Neural cell (in vitro differentiated cells): ENCODE measurements at regions not wholly inside any gene's neighbourhood (a gene's known extent, or its start where the extent isn't known, plus 50 kb on each side); places are given as distances from the start of the nearest gene placed in this dataset.
"Not testable (repeated sequence)": the region's sequence is repeated elsewhere in the genome, so short reads cannot be mapped to it uniquely, and the experiment has no call there.

Source experiments
- H2AFZ ChIP-seq: fragments of 200-600, 300-800 bp; sonication (generic), shearing (Covaris generic); 2 replicates; pipeline ENCODE4 v1.6.0; 2014; ENCODE audit warnings: low read depth, mild to moderate bottlenecking, antibody characterized with exemption, low read length, moderate library complexity
- H3F3A ChIP-seq: fragments of 200-600 bp; shearing (Covaris generic); 2 replicates; pipeline ENCODE4 v1.6.1; 2016; ENCODE audit warnings: mild to moderate bottlenecking, moderate library complexity, mixed read lengths, antibody characterized with exemption, low read length; ENCODE audit not compliant: insufficient read depth, poor library complexity, severe bottlenecking
- H3K27ac ChIP-seq: fragments of 200-600, 300-800 bp; sonication (generic), shearing (Covaris generic); 2 replicates; pipeline ENCODE4 v1.5.1; 2014; ENCODE audit warnings: mild to moderate bottlenecking, low read length, moderate library complexity
- H3K27me3 ChIP-seq: fragments of 300-800, 200-600 bp; sonication (generic), shearing (Covaris generic); 2 replicates; pipeline ENCODE4 v1.6.0; 2014; ENCODE audit warnings: mild to moderate bottlenecking, low read depth, low read length, moderate library complexity; ENCODE audit not compliant: insufficient read depth
- H3K36me3 ChIP-seq: fragments of 300-800, 200-600 bp; sonication (generic), shearing (Covaris generic); 2 replicates; pipeline ENCODE4 v1.5.1; 2014; ENCODE audit warnings: mild to moderate bottlenecking, antibody characterized with exemption, low read length, moderate library complexity; ENCODE audit not compliant: insufficient read depth
- H3K4me2 ChIP-seq: fragments of 300-800, 200-600 bp; sonication (generic), shearing (Covaris generic); 2 replicates; pipeline ENCODE4 v1.6.0; 2014; ENCODE audit warnings: mild to moderate bottlenecking, low read length
- H3K4me3 ChIP-seq: fragments of 300-800, 200-600 bp; sonication (generic), shearing (Covaris generic); 2 replicates; pipeline ENCODE4 v1.5.1; 2014; ENCODE audit warnings: mild to moderate bottlenecking, low read length, moderate library complexity
- H3K79me2 ChIP-seq: fragments of 200-600 bp; shearing (Covaris generic); replicated peaks from 2 replicates; pipeline ENCODE4 v1.6.0; 2014; ENCODE audit warnings: mild to moderate bottlenecking, low read length, moderate library complexity; ENCODE audit not compliant: insufficient read depth
- H3K9ac ChIP-seq: fragments of 300-800, 200-600 bp; sonication (generic), shearing (Covaris generic); 2 replicates; pipeline ENCODE4 v1.6.1; 2016; ENCODE audit warnings: mild to moderate bottlenecking, low read length, mixed read lengths
- H3K9me2 ChIP-seq: fragments of 200-600 bp; shearing (Covaris generic); 2 replicates; pipeline ENCODE4 v1.6.1; 2016; ENCODE audit warnings: mild to moderate bottlenecking, low read length, mixed read lengths; ENCODE audit not compliant: insufficient read depth
- H3K9me3 ChIP-seq: fragments of 200-600, 300-800 bp; sonication (generic), shearing (Covaris generic); 2 replicates; pipeline ENCODE4 v1.6.1; 2016; ENCODE audit warnings: mild to moderate bottlenecking, mixed run types, low read length, moderate library complexity, mixed read lengths
- H4K20me1 ChIP-seq: fragments of 200-600 bp; shearing (Covaris generic); 2 replicates; pipeline ENCODE4 v1.6.1; 2016; ENCODE audit warnings: mild to moderate bottlenecking, mixed run types; ENCODE audit not compliant: insufficient read depth
- EP300 ChIP-seq: fragments of 450-650 bp; conservative IDR thresholded peaks from 2 replicates; pipeline ENCODE4 v1.6.1; 2014; ENCODE audit warnings: antibody characterized with exemption, mild to moderate bottlenecking, moderate library complexity; ENCODE audit not compliant: poor library complexity, severe bottlenecking
- EZH2 ChIP-seq: fragments of 200-600, 300-800 bp; shearing (Covaris generic), sonication (generic); IDR thresholded peaks from 2 replicates; pipeline ENCODE4 v1.6.1; 2014; ENCODE audit warnings: antibody characterized with exemption, low read length, borderline replicate concordance, mild to moderate bottlenecking; ENCODE audit not compliant: insufficient read depth, poor library complexity, severe bottlenecking
- MXI1 ChIP-seq: fragments of 450-650 bp; conservative IDR thresholded peaks from 2 replicates; pipeline ENCODE4 v1.6.1; 2014; ENCODE audit warnings: antibody characterized with exemption, mild to moderate bottlenecking; ENCODE audit not compliant: poor library complexity, severe bottlenecking
- POLR2AphosphoS5 ChIP-seq: IDR thresholded peaks from 2 replicates; pipeline ENCODE4 v1.6.1; 2012
- RAD21 ChIP-seq: fragments of 450-650 bp; conservative IDR thresholded peaks from 2 replicates; pipeline ENCODE4 v1.6.1; 2014; ENCODE audit warnings: antibody characterized with exemption, mild to moderate bottlenecking, moderate library complexity
- SMC3 ChIP-seq: fragments of 450-650 bp; conservative IDR thresholded peaks from 2 replicates; pipeline ENCODE4 v1.6.1; 2014; ENCODE audit warnings: antibody characterized with exemption, mild to moderate bottlenecking, moderate library complexity; ENCODE audit not compliant: poor library complexity
- TAF1 ChIP-seq: IDR thresholded peaks from 2 replicates; pipeline ENCODE4 v1.6.1; 2012; ENCODE audit warnings: low read depth
- TF ChIP-seq, protein P1 (sequence below): fragments of 450-650 bp; IDR thresholded peaks from 2 replicates; pipeline ENCODE4 v1.5.1; 2014; ENCODE audit warnings: antibody characterized with exemption, mild to moderate bottlenecking, moderate library complexity; ENCODE audit not compliant: poor library complexity, severe bottlenecking
- TF ChIP-seq, protein P2 (sequence below): IDR thresholded peaks from 2 replicates; pipeline ENCODE4 v1.6.1; 2012; ENCODE audit warnings: borderline replicate concordance

DNA sequence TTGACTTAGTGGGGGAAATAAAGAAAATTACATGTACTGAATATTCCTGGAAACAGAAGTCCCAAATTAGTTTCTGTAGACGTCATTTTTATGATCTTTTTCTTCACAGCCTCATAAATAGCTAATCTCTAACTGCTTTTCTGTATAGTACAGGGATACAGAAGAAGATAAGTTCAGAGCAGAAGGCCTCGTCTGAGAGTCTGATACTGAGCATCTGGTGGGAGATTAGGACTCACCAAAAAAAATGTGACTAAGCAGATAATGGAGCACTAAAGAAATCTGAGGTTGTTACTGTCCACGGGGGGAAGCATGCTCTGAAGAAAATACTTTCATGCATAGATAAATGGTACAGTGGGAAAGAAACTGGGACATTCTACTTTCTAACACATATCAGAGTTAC is 115.3 kb upstream of the TRPC5 start:
- Histone ChIP-seq H3K27me3 (no peaks in the 10 kb centered on the region), H3K4me2 (no peak overlapping the region), H3K27ac (no peak overlapping the region), H3K4me3 (no peak overlapping the region), H3F3A (no peaks in the 10 kb centered on the region), H4K20me1 (no peaks in the 10 kb centered on the region), H3K36me3 (no peaks in the 10 kb centered on the region), H3K9me2 (no peaks in the 10 kb centered on the region), H3K9ac (no peak overlapping the region), H3K79me2 (no peaks in the 10 kb centered on the region), H3K9me3 (no peaks in the 10 kb centered on the region), H2AFZ (no peak overlapping the region)
- TF ChIP-seq TAF1 (no peak), MXI1 (no peak), SMC3 (no peak), EZH2 (no peak), POLR2AphosphoS5 (no peak), EP300 (no peak), RAD21 (no peak)
- TF ChIP-seq, protein P1, sequence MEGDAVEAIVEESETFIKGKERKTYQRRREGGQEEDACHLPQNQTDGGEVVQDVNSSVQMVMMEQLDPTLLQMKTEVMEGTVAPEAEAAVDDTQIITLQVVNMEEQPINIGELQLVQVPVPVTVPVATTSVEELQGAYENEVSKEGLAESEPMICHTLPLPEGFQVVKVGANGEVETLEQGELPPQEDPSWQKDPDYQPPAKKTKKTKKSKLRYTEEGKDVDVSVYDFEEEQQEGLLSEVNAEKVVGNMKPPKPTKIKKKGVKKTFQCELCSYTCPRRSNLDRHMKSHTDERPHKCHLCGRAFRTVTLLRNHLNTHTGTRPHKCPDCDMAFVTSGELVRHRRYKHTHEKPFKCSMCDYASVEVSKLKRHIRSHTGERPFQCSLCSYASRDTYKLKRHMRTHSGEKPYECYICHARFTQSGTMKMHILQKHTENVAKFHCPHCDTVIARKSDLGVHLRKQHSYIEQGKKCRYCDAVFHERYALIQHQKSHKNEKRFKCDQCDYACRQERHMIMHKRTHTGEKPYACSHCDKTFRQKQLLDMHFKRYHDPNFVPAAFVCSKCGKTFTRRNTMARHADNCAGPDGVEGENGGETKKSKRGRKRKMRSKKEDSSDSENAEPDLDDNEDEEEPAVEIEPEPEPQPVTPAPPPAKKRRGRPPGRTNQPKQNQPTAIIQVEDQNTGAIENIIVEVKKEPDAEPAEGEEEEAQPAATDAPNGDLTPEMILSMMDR, result no peak
- TF ChIP-seq, protein P2, sequence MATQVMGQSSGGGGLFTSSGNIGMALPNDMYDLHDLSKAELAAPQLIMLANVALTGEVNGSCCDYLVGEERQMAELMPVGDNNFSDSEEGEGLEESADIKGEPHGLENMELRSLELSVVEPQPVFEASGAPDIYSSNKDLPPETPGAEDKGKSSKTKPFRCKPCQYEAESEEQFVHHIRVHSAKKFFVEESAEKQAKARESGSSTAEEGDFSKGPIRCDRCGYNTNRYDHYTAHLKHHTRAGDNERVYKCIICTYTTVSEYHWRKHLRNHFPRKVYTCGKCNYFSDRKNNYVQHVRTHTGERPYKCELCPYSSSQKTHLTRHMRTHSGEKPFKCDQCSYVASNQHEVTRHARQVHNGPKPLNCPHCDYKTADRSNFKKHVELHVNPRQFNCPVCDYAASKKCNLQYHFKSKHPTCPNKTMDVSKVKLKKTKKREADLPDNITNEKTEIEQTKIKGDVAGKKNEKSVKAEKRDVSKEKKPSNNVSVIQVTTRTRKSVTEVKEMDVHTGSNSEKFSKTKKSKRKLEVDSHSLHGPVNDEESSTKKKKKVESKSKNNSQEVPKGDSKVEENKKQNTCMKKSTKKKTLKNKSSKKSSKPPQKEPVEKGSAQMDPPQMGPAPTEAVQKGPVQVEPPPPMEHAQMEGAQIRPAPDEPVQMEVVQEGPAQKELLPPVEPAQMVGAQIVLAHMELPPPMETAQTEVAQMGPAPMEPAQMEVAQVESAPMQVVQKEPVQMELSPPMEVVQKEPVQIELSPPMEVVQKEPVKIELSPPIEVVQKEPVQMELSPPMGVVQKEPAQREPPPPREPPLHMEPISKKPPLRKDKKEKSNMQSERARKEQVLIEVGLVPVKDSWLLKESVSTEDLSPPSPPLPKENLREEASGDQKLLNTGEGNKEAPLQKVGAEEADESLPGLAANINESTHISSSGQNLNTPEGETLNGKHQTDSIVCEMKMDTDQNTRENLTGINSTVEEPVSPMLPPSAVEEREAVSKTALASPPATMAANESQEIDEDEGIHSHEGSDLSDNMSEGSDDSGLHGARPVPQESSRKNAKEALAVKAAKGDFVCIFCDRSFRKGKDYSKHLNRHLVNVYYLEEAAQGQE, result no peak

DNA sequence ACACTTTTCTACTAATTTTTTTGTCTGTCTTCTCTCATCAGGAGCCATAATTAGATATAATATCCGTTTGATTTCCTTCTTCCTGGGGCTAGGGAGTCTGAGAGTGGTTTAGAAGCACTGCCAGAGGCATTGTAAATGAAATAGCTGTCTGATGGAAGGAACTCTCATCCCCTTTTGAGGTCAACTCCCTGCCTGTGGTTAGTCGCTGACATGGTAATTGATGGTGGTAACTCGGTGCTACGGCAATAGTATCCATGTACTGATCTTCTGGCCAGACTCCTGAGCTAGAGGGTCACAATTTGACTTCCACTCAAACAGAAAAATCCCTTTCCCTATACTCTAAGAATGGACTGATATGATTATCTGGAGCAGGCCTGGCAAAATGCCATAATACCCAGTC is 108.1 kb upstream of the TRPC5 start:
- Histone ChIP-seq H3K9ac (no peak overlapping the region), H3K27me3 (no peaks in the 10 kb centered on the region), H4K20me1 (no peaks in the 10 kb centered on the region), H2AFZ (no peak overlapping the region), H3K4me2 (no peak overlapping the region), H3K36me3 (no peaks in the 10 kb centered on the region), H3K27ac (no peak overlapping the region), H3K9me2 (no peaks in the 10 kb centered on the region), H3K4me3 (no peak overlapping the region), H3K79me2 (no peaks in the 10 kb centered on the region), H3K9me3 (no peaks in the 10 kb centered on the region), H3F3A (no peaks in the 10 kb centered on the region)
- no peak for TF ChIP-seq EP300
- no peak for TF ChIP-seq SMC3
- TF ChIP-seq, protein P2, result no peak
- TF ChIP-seq POLR2AphosphoS5, result no peak
- TF ChIP-seq RAD21, result no peak

DNA sequence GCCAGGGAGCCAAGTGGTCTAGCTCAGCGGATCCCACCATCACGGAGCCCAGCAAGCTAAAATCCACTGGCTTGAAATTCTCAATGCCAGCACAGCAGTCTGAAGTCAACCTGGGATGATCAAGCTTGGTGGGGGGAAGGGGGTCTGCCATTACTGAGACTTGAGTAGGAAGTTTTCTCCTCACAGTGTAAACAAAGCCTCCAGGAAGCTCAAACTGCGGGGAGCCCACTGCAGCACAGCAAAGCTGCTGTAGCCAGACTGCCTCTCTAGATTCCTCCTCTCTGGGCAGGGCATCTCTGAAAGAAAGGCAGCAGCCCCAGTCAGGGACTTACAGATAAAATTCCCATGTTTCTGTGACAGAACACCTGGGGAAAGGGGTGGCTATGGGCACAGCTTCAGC is 98.8 kb upstream of the TRPC5 start:
- H3K4me2 ChIP-seq, H3K27ac ChIP-seq, H3K9me2 ChIP-seq, H3K4me3 ChIP-seq, H3K27me3 ChIP-seq, H4K20me1 ChIP-seq, H3K36me3 ChIP-seq, H3K9ac ChIP-seq, H3K9me3 ChIP-seq, H3F3A ChIP-seq, H3K79me2 ChIP-seq, H2AFZ ChIP-seq: not testable (repeated sequence)
